Suprapubic skin (tissue), 4 donors: ENCODE measurements at regions not wholly inside any gene's neighbourhood (a gene's known extent, or its start where the extent isn't known, plus 50 kb on each side); places are given as distances from the start of the nearest gene placed in this dataset.

Experiments
- DNase-seq, 2 donors: peaks; one replicate each; pipeline ENCODE4 v3.0.0-alpha.2; 2019; ENCODE audit warnings: low spot score in 2 of 2
- H3K27ac ChIP-seq: fragments of 200-600 bp; sonication (generic); one replicate; pipeline ENCODE4 v1.5.1; 2019
- H3K27me3 ChIP-seq: fragments of 200-600 bp; sonication (generic); one replicate; pipeline ENCODE4 v1.5.1; 2019
- H3K36me3 ChIP-seq: fragments of 200-600 bp; sonication (generic); one replicate; pipeline ENCODE4 v1.5.1; 2019
- H3K4me1 ChIP-seq: fragments of 200-600 bp; sonication (generic); one replicate; pipeline ENCODE4 v1.5.1; 2019
- H3K4me3 ChIP-seq: fragments of 200-600 bp; sonication (generic); one replicate; pipeline ENCODE4 v1.5.1; 2019; ENCODE audit warnings: mild to moderate bottlenecking
- H3K9me3 ChIP-seq: fragments of 200-600 bp; sonication (generic); one replicate; pipeline ENCODE4 v1.5.1; 2019
- EP300 ChIP-seq: sonication (generic); formaldehyde crosslinking; IDR thresholded peaks from one replicate; pipeline ENCODE4 v1.6.1; 2017; ENCODE audit warnings: antibody characterized with exemption
- POLR2A ChIP-seq, 2 donors: fragments of 450-650 bp; IDR thresholded peaks; one replicate each; pipeline ENCODE4 v1.6.1; 2017; ENCODE audit warnings: antibody characterized with exemption in 2 of 2, mild to moderate bottlenecking in 2 of 2, moderate library complexity in 2 of 2
- POLR2AphosphoS5 ChIP-seq, 3 donors: sonication (generic); formaldehyde crosslinking; IDR thresholded peaks; one replicate each; pipeline ENCODE4 v1.6.1; 2017; ENCODE audit warnings: antibody characterized with exemption in 3 of 3
- WGBS: methylation state at CpG from one replicate; pipeline ENCODE4 v1.1.5; 2018; 5-methylcytosine and 5-hydroxymethylcytosine counted together
- TF ChIP-seq, protein P1 (sequence below), 2 donors: fragments of 200-600 bp in 1 of 2; fragments of 450-650 bp in 1 of 2; sonication (generic) in 1 of 2; IDR thresholded peaks; one replicate each; pipeline ENCODE4 v1.5.1; 2016 to 2019; ENCODE audit warnings: antibody characterized with exemption in 2 of 2, mild to moderate bottlenecking in 1 of 2, moderate library complexity in 1 of 2

DNA sequence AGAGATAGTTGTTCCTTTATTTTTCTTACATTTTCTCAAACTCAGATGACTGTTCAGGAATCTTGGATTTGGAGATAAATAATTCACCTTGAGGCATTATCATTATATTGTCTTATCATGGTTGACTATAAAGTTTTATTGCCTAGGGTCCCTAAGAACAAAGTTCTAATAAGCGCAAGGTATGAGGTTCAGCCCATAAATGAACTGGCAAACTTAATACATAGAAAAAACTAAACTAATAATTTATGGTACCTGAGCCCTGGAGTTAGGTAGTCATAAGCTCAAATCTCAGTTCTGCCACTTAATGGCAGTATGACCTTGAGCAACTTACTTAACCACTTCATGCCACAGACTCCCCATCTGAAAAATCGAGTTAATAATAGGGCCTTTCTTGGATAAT, 334.0 kb upstream of the PBX1 start:
- no peak overlapping the region for H3K4me3 ChIP-seq
- DNase-seq, result no peak
- H3K9me3 ChIP-seq, result no peaks in the 10 kb centered on the region
- TF ChIP-seq EP300 (no peak), POLR2A (IDR thresholded peaks at IDR 0.05) (no peak), POLR2AphosphoS5 (IDR thresholded peaks at IDR 0.05) (no peak)
- TF ChIP-seq, protein P1, sequence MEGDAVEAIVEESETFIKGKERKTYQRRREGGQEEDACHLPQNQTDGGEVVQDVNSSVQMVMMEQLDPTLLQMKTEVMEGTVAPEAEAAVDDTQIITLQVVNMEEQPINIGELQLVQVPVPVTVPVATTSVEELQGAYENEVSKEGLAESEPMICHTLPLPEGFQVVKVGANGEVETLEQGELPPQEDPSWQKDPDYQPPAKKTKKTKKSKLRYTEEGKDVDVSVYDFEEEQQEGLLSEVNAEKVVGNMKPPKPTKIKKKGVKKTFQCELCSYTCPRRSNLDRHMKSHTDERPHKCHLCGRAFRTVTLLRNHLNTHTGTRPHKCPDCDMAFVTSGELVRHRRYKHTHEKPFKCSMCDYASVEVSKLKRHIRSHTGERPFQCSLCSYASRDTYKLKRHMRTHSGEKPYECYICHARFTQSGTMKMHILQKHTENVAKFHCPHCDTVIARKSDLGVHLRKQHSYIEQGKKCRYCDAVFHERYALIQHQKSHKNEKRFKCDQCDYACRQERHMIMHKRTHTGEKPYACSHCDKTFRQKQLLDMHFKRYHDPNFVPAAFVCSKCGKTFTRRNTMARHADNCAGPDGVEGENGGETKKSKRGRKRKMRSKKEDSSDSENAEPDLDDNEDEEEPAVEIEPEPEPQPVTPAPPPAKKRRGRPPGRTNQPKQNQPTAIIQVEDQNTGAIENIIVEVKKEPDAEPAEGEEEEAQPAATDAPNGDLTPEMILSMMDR (IDR thresholded peaks at IDR 0.05), result no peak
- whole genome bisulfite sequencing, result 84% methylated on average over 2 of the region's 2 CpGs
- no peaks in the 10 kb centered on the region for H3K36me3 ChIP-seq
- H3K27me3 ChIP-seq, result no peaks in the 10 kb centered on the region
- H3K27ac ChIP-seq, result no peak overlapping the region
- H3K4me1 ChIP-seq, result no peaks in the 10 kb centered on the region

DNA sequence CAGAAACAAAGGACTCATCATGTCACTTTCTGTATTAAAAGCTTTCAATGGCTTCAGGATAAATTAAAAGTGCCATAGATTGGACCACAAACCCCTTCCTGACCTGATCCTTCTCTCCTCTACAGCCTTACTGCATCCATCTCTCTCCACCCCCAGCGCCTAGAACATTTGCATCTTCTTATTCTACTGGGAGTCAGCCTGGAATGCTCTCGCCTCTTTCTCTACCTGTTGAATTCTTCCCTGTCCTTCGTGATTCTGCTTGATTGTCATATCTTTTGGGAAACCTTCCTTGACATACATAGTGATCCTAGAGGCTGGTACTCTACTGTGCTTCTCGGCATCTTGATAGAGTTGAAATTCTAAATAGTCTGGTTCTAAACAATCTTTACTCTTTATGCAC, 332.0 kb upstream of the PBX1 start:
- H3K27ac ChIP-seq, result no peak overlapping the region
- no peaks in the 10 kb centered on the region for H3K4me1 ChIP-seq
- no peaks in the 10 kb centered on the region for H3K27me3 ChIP-seq
- no peak for DNase-seq
- H3K9me3 ChIP-seq, result no peaks in the 10 kb centered on the region
- no peak overlapping the region for H3K4me3 ChIP-seq
- 92% methylated on average over 4 of the region's 4 CpGs for WGBS
- H3K36me3 ChIP-seq, result no peaks in the 10 kb centered on the region
- TF ChIP-seq, protein P1 (IDR thresholded peaks at IDR 0.05), result no peak
- TF ChIP-seq POLR2A (IDR thresholded peaks at IDR 0.05), result no peak
- TF ChIP-seq POLR2AphosphoS5 (IDR thresholded peaks at IDR 0.05), result no peak
- TF ChIP-seq EP300, result no peak

DNA sequence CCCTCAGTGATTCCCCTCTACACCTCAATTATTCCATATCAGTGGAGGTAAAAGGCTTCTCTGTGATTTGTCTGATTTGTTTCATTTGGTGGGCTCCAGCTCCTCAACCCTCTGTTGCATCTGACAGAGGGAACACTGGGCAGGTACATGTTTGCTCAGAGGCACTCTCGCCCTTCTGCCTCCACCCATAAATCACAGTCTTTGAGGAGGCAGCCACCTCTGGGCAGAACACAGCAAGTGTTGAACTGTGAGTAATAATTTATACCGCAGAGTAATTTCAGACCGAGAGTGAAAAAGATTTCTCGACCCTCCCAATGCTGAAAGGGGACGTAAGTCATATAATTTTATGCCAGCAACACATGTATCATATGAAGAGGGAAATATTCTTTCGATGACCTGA, 330.1 kb upstream of the PBX1 start:
- DNase-seq, result no peak
- Histone ChIP-seq H3K36me3 (no peaks in the 10 kb centered on the region), H3K4me3 (no peak overlapping the region), H3K27me3 (no peaks in the 10 kb centered on the region), H3K9me3 (no peaks in the 10 kb centered on the region), H3K27ac (no peak overlapping the region), H3K4me1 (no peaks in the 10 kb centered on the region)
- WGBS, result 46% methylated on average over 6 of the region's 6 CpGs
- TF ChIP-seq, protein P1 (IDR thresholded peaks at IDR 0.05), result no peak
- TF ChIP-seq EP300 (no peak), POLR2A (IDR thresholded peaks at IDR 0.05) (no peak), POLR2AphosphoS5 (IDR thresholded peaks at IDR 0.05) (no peak)

DNA sequence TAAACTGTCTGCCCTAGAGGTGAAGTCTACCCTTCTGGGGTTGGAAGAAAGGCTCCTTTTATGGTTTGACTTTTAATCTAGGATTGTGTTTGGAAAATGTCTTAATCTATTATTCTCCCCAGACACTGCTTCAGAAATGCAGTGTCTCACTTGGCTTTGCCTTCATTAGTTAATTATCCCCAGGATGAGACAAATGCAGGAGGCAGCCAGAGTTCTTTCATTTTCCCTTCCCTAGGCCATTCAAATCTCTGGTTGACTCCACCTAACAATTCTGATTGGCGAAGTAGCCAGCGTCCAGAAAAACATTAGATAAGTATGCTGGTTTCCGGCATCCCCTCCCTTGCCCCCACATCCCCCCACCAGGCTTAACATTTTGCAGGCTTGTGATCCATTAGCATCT, 325.8 kb upstream of the PBX1 start:
- H3K27me3 ChIP-seq, result no peaks in the 10 kb centered on the region
- no peak for DNase-seq
- H3K27ac ChIP-seq, result no peak overlapping the region
- 71% methylated on average over 3 of the region's 3 CpGs for WGBS
- no peaks in the 10 kb centered on the region for H3K9me3 ChIP-seq
- H3K36me3 ChIP-seq, result no peaks in the 10 kb centered on the region
- no peaks in the 10 kb centered on the region for H3K4me1 ChIP-seq
- TF ChIP-seq POLR2AphosphoS5 (IDR thresholded peaks at IDR 0.05) (no peak), POLR2A (IDR thresholded peaks at IDR 0.05) (no peak), EP300 (no peak)
- TF ChIP-seq, protein P1 (IDR thresholded peaks at IDR 0.05), result no peak
- H3K4me3 ChIP-seq, result no peak overlapping the region

DNA sequence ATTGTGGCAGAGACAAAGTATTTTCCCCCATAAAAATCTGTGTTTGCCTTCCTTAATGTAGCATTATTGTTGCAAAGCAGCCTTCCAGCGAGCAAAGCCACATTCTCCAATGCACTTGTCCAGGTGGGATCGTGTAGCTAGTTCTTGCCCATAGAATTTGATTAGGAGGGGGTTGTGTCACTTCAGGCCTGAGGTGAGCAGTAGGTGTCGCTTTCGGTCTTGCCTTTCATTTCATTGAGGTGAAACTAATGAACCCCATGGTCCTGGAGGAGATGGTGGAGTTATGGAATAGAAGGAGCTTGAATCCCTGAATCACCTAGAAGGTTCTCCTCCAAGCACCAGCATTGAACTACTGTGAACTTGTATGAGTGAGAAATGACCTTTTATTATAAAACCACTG, 318.9 kb upstream of the PBX1 start:
- no peaks in the 10 kb centered on the region for H3K36me3 ChIP-seq
- H3K4me1 ChIP-seq, result no peaks in the 10 kb centered on the region
- no peak overlapping the region for H3K27ac ChIP-seq
- no peak for DNase-seq
- H3K9me3 ChIP-seq, result no peaks in the 10 kb centered on the region
- no peak for TF ChIP-seq EP300
- no peak for TF ChIP-seq POLR2A (IDR thresholded peaks at IDR 0.05)
- TF ChIP-seq, protein P1 (IDR thresholded peaks at IDR 0.05), result no peak
- H3K4me3 ChIP-seq, result no peak overlapping the region
- H3K27me3 ChIP-seq, result no peaks in the 10 kb centered on the region
- WGBS, result 57% methylated on average over 4 of the region's 4 CpGs
